GM21423 (cell line): ENCODE measurements at regions not wholly inside any gene's neighbourhood (a gene's known extent, or its start where the extent isn't known, plus 50 kb on each side); places are given as distances from the start of the nearest gene placed in this dataset.

Source experiments
- ATAC-seq: cut with Tn5 transposase; IDR thresholded peaks from one replicate; pipeline ENCODE4 v1.9.1; 2021; ENCODE audit warnings: mild to moderate bottlenecking, moderate library complexity; ENCODE audit not compliant: unreplicated experiment

DNA sequence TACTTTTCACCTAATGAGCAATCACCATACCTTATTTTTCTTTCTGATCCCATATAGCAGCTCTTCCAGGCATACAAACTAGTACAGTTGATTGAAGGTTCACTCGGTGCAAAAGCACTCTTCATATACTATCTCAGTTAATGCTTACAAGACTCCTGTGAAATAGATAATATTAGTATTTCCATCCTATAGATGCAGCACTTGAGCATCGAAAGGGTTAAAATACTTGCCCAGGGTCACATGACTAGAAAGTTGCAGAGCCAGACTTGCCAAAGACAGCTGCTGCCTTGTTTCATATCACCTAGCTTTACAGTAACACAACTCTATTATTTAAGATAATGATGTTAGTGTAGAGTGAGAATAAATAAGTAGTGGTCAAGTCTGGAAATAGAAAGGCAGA lies 466.0 kb upstream of the TNP1 start:
- ATAC-seq, result no peak

DNA sequence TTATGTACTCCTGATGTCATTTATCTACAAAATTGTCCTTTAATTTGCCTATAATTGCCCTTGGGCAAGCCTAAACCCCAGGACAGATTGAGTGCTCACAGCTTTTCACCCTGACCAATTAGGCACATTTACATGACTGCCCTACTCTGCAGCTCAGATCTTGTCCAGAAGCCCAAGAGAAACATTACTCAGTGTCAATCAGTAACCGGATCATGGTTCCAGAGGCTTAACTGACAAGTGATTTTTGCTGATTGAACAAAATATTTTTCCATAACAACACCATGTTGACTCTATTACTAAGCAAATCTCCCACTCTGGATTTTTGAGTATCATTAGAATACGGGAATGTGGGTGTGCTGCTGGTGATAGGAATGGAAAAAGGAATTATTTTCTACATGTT lies 465.4 kb upstream of the TNP1 start:
- no peak for ATAC-seq

DNA sequence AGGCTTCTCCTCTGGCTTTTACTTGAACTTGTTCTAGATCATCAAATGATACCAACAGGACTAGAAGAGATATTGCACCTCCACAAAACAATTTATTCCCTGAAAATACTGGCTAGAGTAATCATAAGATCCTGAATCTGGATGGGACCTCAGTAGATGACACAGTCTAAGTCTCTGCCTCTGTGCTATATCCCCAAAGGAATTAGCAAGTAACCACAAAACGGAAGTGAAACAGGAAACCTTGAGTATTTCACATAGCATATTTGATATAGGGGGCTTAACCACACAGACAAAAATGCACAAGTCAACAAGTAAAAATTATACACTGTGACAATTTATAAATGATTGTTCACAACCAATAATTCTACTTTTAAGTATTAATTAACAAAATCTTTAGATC lies 456.9 kb upstream of the TNP1 start:
- ATAC-seq, result peak; percentile 87

DNA sequence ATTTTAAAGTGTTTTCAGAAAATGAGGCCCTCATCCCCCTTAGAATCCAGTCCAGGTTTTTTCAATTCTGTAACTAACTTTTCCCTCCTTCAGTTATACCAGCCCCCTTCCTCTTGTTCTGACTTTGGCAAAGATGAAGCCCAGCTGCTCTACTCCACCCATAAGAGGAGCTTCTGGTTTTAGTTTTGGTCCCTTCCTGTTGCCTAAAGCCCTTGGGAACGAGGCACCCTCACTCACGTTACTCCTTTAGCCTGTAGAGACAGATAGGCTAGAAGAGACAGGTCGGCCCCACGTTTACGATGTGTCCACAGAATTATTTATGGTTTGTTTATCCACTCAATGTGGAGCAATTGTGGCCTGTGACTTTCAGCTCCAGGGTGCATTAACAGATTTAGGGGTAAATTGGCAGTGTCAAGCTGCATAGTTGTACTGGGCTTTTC lies 454.2 kb upstream of the TNP1 start:
- no peak for ATAC-seq

DNA sequence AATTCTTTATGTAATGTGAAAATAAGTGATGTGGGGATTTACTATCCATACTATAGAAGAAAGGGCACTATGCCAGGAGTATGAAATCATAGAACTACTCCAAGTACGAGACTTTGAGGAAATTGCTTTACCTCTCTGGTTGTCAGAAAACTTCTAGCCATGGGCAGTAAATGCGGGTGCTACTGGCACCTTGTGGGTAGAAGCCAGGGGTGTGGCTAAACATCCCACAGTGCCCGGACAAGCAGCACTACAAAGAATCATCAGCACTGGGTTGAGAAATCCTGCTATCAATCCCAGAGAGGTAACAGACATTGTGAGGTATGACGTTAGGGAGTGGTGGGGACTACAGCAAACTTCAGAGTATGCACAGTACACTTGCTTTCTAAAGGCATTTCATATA lies 453.5 kb upstream of the TNP1 start:
- no peak for ATAC-seq

DNA sequence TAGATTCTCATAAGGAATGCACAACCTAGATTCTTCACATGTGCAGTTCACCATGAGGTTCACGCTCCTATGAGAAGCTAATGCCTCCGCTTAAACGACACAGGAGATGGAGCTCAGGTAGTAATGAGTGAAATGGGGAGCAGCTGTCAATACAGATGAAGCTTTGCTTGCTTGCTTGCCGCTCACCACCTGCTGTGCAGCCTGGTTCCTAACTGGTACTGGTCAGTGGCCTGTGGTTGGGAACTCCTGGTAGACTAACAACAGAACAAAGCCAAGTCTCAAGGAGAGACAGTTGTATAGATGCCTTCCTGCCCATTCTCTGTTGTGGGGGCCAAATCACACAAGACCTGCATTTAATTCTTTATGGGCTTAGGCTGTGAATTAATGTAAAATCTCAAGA lies 449.2 kb upstream of the TNP1 start:
- ATAC-seq, result no peak

DNA sequence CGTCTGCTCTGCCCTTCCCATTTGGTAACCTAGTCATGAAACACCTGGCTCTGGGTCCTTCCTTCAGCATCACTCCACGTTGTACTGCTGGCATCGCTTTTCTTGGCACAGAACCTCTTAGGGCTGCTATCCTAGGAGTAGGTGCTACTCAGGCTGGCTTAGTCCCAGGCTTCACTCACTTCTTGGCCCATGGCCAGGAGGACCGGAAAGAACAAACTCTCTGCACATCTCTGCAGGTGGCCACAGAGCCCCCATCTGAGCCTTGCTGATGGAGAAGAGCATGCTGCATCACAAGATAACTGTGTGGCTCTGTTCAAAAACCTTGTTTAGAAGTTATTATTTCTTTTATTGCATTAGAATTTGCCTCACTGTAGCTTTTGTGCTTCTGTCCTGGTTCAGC lies 447.2 kb upstream of the TNP1 start:
- no peak for ATAC-seq

DNA sequence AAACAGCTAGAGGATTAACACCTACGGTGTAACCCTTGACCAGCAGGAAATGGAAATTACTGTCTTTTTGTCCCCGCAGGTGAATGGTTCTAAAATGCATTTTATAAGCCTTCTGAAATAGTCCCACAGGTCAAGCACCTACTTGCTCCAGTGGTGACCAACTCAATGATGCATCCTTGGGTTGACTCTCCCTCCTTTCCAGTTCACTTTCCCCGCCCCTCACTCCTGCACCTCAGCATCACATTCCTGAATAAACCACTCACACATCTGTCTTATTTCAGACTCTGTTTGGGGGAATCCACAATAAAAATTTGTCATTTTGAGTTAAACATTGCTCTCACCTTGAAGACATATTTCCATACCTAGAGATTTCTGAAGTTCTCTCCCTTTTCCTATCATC lies 446.0 kb upstream of the TNP1 start:
- ATAC-seq, result no peak

DNA sequence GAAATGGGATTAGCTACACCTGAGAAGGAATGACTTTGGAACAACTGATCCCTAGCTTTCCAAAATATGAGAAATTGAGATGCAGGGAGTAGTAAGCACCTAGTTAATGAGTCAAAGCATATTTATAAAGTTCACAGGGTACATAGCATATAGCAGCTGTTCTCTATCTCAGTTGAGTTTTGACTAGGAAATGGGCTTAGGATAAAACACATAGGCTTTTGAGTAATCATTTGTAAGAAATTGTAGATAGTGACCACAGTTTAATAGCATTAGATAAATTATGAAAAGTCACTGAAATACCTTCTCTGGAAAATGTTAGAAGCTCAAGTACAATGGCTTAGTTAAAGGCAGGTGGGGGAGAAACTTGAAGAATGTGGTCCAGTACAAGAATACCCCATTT lies 444.7 kb upstream of the TNP1 start:
- no peak for ATAC-seq

DNA sequence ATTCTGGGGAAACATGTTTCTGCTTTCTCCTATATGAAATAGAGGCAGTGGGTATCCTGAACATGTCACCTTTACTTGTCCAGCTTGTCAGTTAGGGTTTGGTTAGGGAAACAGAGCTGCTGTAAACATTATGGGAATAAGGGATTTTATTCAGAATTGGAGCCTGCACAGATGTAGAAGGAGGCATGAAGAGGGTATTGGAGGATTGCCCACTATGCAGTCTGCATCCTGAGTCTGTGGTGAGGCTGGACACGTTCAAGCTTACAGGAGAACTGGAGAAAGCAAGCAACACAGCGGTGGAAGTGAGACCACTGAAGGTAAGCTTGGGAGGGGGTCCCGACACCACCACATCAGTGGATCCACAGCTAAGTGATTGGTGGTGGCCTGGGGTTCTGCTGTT lies 443.0 kb upstream of the TNP1 start:
- ATAC-seq, result no peak

DNA sequence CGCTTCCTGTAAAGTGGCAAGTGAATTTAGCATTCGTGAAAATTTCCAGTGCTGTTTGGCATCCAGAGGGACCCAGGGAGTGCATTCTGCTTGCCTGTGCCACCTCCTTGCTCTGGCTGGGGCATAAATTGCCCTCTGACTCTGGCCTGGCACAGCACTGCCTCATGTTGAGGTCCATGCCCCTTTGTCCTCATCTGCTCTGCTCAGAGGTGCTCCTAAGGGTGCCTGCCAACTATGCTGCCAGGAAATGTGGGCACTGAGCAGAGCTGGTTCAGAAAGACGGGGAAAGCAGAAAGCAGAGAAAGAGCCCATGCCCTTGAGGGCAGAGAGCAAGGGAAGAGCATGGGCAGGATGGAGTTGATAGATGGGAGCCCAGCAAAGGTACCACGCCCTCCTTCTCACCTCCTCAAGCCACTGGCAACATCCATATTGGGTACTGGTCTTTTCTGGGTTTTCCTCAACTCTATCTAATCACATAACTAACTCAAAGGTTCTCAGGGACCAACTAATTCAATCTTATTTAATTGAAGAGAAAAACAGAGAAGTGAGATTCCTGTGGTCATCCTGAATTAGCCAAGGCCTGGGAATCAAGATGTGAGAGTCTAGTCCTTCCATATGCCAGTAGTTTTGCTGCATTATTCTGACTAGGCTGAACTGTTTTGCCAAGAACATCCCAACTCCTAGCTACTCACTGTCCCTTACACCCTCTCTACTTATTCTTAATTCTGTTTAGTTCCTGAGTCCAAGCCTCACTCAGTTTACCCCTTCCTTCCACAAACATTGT lies 441.5 kb upstream of the TNP1 start:
- no peak for ATAC-seq

DNA sequence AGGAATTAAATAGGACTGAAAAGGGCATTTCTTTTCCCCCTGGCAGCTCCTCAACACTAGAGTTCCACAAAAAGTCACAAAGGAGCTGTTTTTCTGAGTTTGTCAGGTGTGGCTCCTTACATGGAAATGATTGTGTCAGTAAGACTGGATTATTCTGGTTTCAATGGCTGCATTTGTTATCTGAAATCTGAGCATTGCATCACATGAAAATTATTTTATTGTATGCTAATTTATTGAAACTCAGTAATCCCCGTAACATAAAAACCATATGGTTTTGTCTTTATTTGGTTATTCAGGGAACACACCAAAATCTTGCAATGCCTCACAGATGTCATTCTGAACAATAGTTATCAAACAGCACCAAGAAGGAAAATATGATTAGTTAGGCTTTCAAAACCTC lies 439.7 kb upstream of the TNP1 start:
- no peak for ATAC-seq

DNA sequence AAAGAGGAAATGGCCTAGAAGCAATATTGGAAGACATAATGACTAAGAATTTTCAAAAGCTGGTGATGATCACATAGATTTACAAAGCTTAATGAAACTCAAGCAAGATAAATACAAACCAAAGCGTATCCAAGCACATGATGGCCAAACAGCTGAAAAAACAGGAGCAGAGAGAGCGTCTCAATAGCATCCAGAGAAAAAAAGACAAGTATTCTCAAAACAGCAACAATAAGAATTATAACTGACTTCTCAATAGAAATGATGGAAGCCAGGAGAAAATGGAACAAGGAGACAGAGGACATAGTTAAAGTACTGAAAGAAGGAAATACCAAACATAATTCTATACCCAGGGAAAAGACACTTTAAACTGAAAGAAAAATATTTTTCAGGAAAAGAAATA lies 437.2 kb upstream of the TNP1 start:
- no peak for ATAC-seq

DNA sequence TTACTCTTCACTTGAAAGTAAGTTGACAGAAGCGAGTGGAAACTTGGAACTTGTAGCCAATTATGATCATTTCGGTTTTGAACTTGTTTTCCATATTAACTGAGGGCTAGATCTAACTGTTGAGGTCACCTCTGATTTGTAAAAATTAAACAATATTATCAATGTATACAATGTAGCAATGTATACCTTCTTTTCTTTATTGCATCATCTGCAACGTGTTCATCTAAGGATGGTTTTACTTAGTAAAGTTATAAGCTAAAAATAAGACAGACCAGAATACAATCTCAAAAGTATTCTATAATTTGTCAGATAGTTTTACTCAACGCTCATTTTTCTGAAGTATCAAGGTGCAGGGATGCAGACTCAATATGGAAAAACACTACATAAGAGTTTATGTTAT lies 435.0 kb upstream of the TNP1 start:
- no peak for ATAC-seq

DNA sequence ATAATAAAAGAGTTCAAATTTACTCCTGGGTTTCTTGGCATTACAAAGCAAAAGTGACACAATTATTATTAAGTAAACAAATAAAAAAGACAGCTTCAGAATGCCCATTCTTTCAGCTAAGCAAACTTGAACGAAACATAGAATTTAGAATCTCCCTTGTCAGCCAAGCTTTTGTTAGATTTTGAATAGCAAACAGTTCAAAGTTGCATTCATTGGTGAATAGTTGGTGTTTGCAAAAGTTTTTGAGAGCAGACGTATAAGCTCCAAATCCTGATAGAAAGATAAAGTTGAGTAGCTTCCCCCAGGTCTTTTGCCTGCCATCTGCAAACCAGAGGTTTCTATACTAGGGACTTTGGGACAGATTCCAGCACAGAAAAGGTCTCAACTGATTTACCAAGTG lies 434.3 kb upstream of the TNP1 start:
- ATAC-seq, result no peak

DNA sequence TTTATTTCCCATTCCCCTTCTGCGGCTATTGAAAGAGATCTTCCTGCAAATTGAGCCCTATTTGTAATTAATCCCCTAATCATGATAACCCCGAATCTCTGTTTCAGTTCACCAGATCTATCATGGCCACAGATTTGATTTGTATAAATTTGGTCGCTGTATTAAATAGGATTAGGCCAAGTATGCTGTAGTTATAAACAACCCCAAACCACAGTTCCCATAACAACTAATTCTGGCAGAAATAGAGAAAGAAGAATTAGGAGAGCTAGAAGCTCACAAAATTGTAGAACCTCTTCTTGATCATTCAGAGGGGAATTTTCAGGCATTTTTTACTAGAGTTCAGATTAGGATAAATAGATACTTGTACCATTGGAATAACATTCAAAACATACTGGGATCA lies 433.7 kb upstream of the TNP1 start:
- ATAC-seq, result no peak

DNA sequence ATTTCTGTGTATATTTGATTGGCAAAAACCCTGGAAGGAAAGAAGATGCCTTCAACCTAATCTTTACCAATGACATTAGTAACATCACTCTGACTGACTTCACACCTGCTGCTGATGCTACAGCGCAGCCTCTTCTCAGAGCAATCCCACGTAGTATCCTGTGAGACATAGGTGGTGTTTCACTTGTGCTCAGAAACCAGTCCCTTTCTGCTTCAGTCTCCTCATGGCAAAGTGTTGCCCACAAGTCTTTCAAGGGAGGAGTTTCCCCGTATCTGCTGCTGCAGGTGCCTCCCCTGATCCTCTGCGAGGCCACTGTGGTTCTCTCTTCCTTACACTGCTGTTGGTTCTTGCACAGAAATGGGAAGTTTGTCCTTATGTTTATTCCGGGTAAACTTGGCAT lies 433.2 kb upstream of the TNP1 start:
- no peak for ATAC-seq

DNA sequence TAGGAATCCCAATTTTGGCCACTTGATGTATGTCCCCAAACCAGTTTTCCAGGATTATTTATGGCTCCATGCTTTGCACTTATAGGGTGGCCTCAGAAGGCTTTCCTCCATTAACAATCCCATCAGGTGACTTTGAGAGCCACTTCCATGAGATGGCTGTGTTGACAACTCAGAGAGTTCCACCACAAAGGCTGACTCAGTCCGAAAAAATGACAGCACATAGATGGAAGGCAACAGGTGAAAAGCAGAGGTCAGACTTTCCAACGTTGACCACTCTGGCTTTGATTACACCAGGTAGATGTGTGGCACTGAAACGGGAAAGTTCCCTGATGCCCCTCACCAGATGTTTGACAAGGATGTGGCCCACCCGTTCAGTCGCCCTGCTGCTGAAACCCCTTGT lies 431.4 kb upstream of the TNP1 start:
- ATAC-seq, result no peak

DNA sequence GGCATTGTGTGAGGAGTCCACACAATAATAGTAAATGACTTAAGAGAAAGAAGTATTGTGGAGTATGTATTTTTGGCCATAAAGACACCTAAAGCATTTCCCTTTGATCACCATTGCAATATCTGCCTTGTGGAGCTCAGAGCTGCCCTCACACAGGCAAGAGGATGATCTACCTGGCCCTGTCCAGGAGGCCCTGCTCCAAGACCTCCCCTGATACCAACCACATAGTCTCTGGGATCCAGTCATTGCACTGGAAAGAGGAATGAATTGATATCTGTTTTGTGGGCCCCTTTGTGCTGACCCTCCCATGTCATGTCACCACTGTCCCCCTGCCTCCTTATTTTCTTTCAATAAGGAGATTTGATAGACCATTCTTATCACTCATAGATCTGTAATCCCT lies 430.6 kb upstream of the TNP1 start:
- ATAC-seq, result no peak

DNA sequence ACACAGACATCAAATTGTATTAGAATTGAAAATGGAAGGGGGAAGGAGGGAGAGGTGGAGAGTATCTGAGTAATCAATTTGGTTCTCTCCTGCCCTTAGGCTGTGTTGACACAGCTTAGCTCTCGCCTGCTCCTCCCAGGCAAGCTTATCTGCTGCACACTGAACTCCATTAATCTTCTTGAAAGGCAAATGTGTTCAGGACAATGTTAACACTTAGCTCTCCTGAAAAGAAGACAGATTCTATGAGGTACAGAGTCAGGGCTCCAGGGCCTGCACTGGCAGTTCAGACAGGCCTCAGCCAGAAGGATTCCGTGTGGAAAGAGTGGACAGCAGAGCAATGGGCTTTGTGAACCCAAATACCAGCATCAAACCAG lies 430.0 kb upstream of the TNP1 start:
- no peak for ATAC-seq

DNA sequence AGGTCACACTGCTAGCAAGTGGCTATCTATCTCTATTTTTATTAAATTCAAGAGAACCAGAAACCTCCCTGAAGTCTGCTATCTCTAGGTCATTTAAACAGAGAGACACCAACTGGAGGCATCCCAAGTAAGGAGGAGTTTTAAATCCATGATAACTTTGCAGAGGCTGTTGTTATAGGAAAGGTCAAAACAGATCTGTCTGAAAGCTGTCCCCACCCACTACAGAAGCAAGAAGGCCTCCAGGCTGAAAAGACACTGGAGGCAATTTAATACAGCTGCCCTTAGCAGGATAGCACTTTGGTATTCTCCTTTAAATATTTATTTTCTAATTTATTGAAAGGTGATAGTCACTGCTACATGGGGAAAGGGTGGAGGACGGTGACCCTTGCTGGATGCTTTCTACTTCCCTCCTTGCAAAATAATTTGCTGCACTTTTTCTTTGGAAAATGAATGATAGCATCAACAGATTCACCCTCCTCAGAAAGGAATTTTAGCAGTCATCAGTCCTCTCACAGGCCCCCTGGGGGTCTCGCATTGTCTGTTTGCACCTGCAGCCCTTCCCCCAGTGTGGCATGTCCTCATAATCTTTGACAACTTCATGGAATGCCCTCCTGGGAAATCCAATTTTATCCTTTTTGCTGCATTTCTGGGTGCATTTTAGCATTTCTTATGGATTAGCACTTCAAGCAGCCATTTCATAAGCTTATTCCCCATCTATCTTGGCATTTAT lies 429.5 kb upstream of the TNP1 start:
- ATAC-seq, result no peak

DNA sequence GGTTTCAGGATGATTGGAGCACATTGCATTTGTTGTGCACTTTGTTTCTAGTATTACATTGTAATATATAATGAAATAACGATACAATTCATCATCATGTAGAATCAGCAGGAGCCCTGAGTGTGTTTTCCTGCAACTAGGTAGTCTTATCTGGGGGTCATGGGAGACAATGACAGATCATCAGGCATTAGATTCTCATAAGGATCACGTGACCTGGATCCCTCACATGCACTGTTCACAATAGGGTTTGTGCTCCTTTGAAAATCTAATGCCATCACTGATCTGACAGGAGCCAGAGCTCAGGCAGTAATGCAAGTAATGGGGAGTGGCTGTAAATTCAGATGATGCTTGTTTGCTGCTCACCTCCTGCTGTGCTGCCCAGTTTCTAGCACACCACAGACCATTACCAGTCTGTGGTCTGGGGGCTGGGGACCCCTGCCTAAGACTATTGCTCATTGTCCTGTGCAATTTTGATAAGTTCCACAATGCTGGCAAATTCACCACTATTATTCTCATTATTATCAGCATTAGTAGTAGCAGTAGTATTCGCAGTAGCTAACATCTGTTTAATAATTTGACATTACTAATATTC lies 428.7 kb upstream of the TNP1 start:
- ATAC-seq, result no peak
